HuH-7.5 (cell line): ENCODE measurements at regions not wholly inside any gene's neighbourhood (a gene's known extent, or its start where the extent isn't known, plus 50 kb on each side); places are given as distances from the start of the nearest gene placed in this dataset.
"Not testable (repeated sequence)": the region's sequence is repeated elsewhere in the genome, so short reads cannot be mapped to it uniquely, and the experiment has no call there.

ENCODE experiments used
- DNase-seq: peaks from one replicate; pipeline ENCODE4 v3.0.0; 2011; ENCODE audit warnings: low spot score

- DNase-seq, result no peak
Measured at GRCh38 chr1:191358724-191359123, 799.5 kb upstream of the RGS18 start.

- no peak for DNase-seq
Measured at GRCh38 chr1:191366686-191367085, 791.6 kb upstream of the RGS18 start.

- DNase-seq, result no peak
Measured at GRCh38 chr1:191368891-191369654, 789.2 kb upstream of the RGS18 start.

- DNase-seq, result no peak
Measured at GRCh38 chr1:191371626-191372025, 786.6 kb upstream of the RGS18 start.

- DNase-seq, result no peak
Measured at GRCh38 chr1:191388283-191388682, 770.0 kb upstream of the RGS18 start.

- no peak for DNase-seq
Measured at GRCh38 chr1:191396622-191397021, 761.6 kb upstream of the RGS18 start.

GRCh38 chr1:191398551-191398950 lies 759.7 kb upstream of the RGS18 start:
- DNase-seq, result no peak

- DNase-seq, result no peak
Measured at GRCh38 chr1:191405417-191405816, 752.8 kb upstream of the RGS18 start.

- DNase-seq, result no peak
Measured at GRCh38 chr1:191414981-191415640, 743.2 kb upstream of the RGS18 start.

GRCh38 chr1:191419842-191420241 lies 738.4 kb upstream of the RGS18 start:
- DNase-seq, result no peak

GRCh38 chr1:191427593-191427992 lies 730.7 kb upstream of the RGS18 start:
- no peak for DNase-seq

GRCh38 chr1:191432817-191433216 lies 725.4 kb upstream of the RGS18 start:
- no peak for DNase-seq

GRCh38 chr1:191438979-191439378 lies 719.3 kb upstream of the RGS18 start:
- DNase-seq, result no peak

GRCh38 chr1:191448279-191448678 lies 710.0 kb upstream of the RGS18 start:
- not testable (repeated sequence) for DNase-seq

- DNase-seq, result no peak
Measured at GRCh38 chr1:191452586-191452985, 705.7 kb upstream of the RGS18 start.

- DNase-seq, result no peak
Measured at GRCh38 chr1:191453487-191453886, 704.8 kb upstream of the RGS18 start.

- no peak for DNase-seq
Measured at GRCh38 chr1:191457889-191458288, 700.4 kb upstream of the RGS18 start.

GRCh38 chr1:191460234-191460633 lies 698.0 kb upstream of the RGS18 start:
- DNase-seq, result no peak

GRCh38 chr1:191483988-191484387 lies 674.3 kb upstream of the RGS18 start:
- DNase-seq, result no peak

- no peak for DNase-seq
Measured at GRCh38 chr1:191490303-191490702, 668.0 kb upstream of the RGS18 start.

- no peak for DNase-seq
Measured at GRCh38 chr1:191495040-191495439, 663.2 kb upstream of the RGS18 start.

- no peak for DNase-seq
Measured at GRCh38 chr1:191498318-191498717, 659.9 kb upstream of the RGS18 start.

- DNase-seq, result no peak
Measured at GRCh38 chr1:191498825-191499224, 659.4 kb upstream of the RGS18 start.

- no peak for DNase-seq
Measured at GRCh38 chr1:191504999-191505398, 653.3 kb upstream of the RGS18 start.
